HepG2 (cell line): ENCODE measurements at regions not wholly inside any gene's neighbourhood (a gene's known extent, or its start where the extent isn't known, plus 50 kb on each side); places are given as distances from the start of the nearest gene placed in this dataset.

ENCODE experiments used
- ATAC-seq: fragments of 200-7000 bp; cut with Tn5 transposase; 3 replicates; pipeline ENCODE4 v1.9.1; 2020; ENCODE audit warnings: mild to moderate bottlenecking, moderate library complexity
- BruUV-seq: library from RNA; stranded (reverse); fragments of 400-500 nt; replicated peaks from 2 replicates; lab custom pipeline; 2021; lab: Mats Ljungman, UMichigan
- CTCF ChIA-PET: fragments of 300-600 bp; formaldehyde crosslinking; extraction: SDS; loops from one replicate; lab custom pipeline; 2021; ENCODE audit warnings: low total read pairs, inconsistent platforms, low intra/inter-chr PET ratio; lab: Yijun Ruan, JAX
- POLR2A ChIA-PET: fragments of 350-600 bp; sonication (Branson Sonifier 250); formaldehyde crosslinking; loops from one replicate; lab custom pipeline; 2020; ENCODE audit warnings: antibody characterized with exemption, inconsistent platforms; lab: Yijun Ruan, JAX
- DNase-seq: peaks from one replicate; pipeline ENCODE4 v3.0.0-alpha.2; 2015; ENCODE audit warnings: low spot score
- FAIRE-seq: peaks from 3 replicates; lab custom pipeline; 2011; peaks lifted over from hg19 to GRCh38; lab: Jason Lieb, UNC
- H2AFZ ChIP-seq: one replicate; pipeline ENCODE4 v1.6.1; 2011; ENCODE audit warnings: low read length, inconsistent platforms
- H3K27ac ChIP-seq: fragments of 300-600 bp; 3 replicates; pipeline ENCODE4 v1.8.0; 2011; ENCODE audit warnings: mixed run types, mild to moderate bottlenecking, mixed read lengths, low read length, inconsistent platforms; ENCODE audit not compliant: insufficient read depth; ENCODE audit errors: extremely low read length
- H3K27me3 ChIP-seq, 2 experiments: fragments of 200-600 bp in 1 of 2; 2 replicates in 1 of 2; 3 replicates in 1 of 2; pipeline versions ENCODE4 v1.6.0 to v1.8.0; 2011; ENCODE audit warnings: low read length in 2 of 2, mild to moderate bottlenecking in 2 of 2, moderate library complexity in 2 of 2, inconsistent platforms in 1 of 2; ENCODE audit not compliant: insufficient read depth in 2 of 2, control insufficient read depth in 1 of 2
- H3K36me3 ChIP-seq, 2 experiments: fragments of 200-600 bp in 1 of 2; replicated peaks in 1 of 2; 2 replicates in 1 of 2; 3 replicates in 1 of 2; pipeline versions ENCODE4 v1.5.1 to v1.8.0; 2011; ENCODE audit warnings: low read length in 2 of 2, inconsistent platforms in 1 of 2; ENCODE audit not compliant: insufficient read depth in 2 of 2, control insufficient read depth in 1 of 2
- H3K4me1 ChIP-seq: 2 replicates; pipeline ENCODE4 v1.5.1; 2012; ENCODE audit warnings: low read length, inconsistent platforms; ENCODE audit not compliant: insufficient read depth
- H3K4me2 ChIP-seq: 2 replicates; pipeline ENCODE4 v1.6.0; 2011; ENCODE audit warnings: low read depth, low read length, inconsistent platforms
- H3K4me3 ChIP-seq, 3 experiments: fragments of 200-600 bp in 1 of 3; sonication (generic), shearing (Covaris generic) in 1 of 3; replicated peaks in 1 of 3; 2 replicates each; pipeline ENCODE4 v1.5.1; 2011 to 2016; ENCODE audit warnings: low read length in 3 of 3, inconsistent platforms in 2 of 3, low read depth in 2 of 3, mild to moderate bottlenecking in 2 of 3, control low read depth in 1 of 3, mixed read lengths in 1 of 3; ENCODE audit not compliant: insufficient read depth in 1 of 3
- H3K79me2 ChIP-seq: one replicate; pipeline ENCODE4 v1.6.1; 2011; ENCODE audit warnings: low read length, inconsistent platforms; ENCODE audit not compliant: insufficient read depth
- H3K9ac ChIP-seq: 2 replicates; pipeline ENCODE4 v1.6.0; 2011; ENCODE audit warnings: mild to moderate bottlenecking, low read depth, low read length, inconsistent platforms; ENCODE audit not compliant: insufficient read depth
- H3K9me3 ChIP-seq: 2 replicates; pipeline ENCODE4 v1.5.1; 2012; ENCODE audit warnings: mild to moderate bottlenecking, low read length
- H4K20me1 ChIP-seq: 2 replicates; pipeline ENCODE4 v1.6.0; 2011; ENCODE audit warnings: inconsistent platforms, mild to moderate bottlenecking, low read length, moderate library complexity; ENCODE audit not compliant: insufficient read depth
- ATRX ChIP-seq: sonication (generic); formaldehyde crosslinking; IDR thresholded peaks from 2 replicates; pipeline ENCODE4 v1.4.0; 2020; ENCODE audit warnings: missing genetic modification reagents, borderline replicate concordance
- CENPX ChIP-seq: sonication (generic); formaldehyde crosslinking; IDR thresholded peaks from 2 replicates; pipeline ENCODE4 v1.9.0; 2021; ENCODE audit warnings: mild to moderate bottlenecking, missing genetic modification reagents, moderate library complexity
- E2F5 ChIP-seq: sonication (generic); formaldehyde crosslinking; conservative IDR thresholded peaks from 2 replicates; pipeline ENCODE4 v1.4.0; 2020; ENCODE audit warnings: missing genetic modification reagents
- GLI4 ChIP-seq: sonication (generic); formaldehyde crosslinking; IDR thresholded peaks from 2 replicates; pipeline ENCODE4 v1.5.1; 2020; ENCODE audit warnings: missing genetic modification reagents, mild to moderate bottlenecking, moderate library complexity, borderline replicate concordance
- ISL2 ChIP-seq: sonication (generic); formaldehyde crosslinking; IDR thresholded peaks from 2 replicates; pipeline ENCODE4 v1.5.0; 2020; ENCODE audit warnings: missing genetic modification reagents
- LRRFIP1 ChIP-seq: sonication (generic); formaldehyde crosslinking; conservative IDR thresholded peaks from 2 replicates; pipeline ENCODE4 v1.4.0; 2020; ENCODE audit warnings: missing genetic modification reagents
- MLX ChIP-seq: IDR thresholded peaks from 2 replicates; pipeline ENCODE4 v1.6.1; 2016
- SMAD9 ChIP-seq: sonication (generic); formaldehyde crosslinking; IDR thresholded peaks from 2 replicates; pipeline ENCODE4 v1.5.1; 2020; ENCODE audit warnings: mild to moderate bottlenecking, missing genetic modification reagents
- SRSF9 ChIP-seq: fragments of 200-400 bp; formaldehyde crosslinking; IDR thresholded peaks from 2 replicates; pipeline ENCODE4 v1.6.1; 2018; ENCODE audit warnings: borderline replicate concordance, mild to moderate bottlenecking, low read depth, low read length; ENCODE audit not compliant: insufficient read depth, poor library complexity, severe bottlenecking
- ZBTB34 ChIP-seq: sonication (generic); formaldehyde crosslinking; IDR thresholded peaks from 2 replicates; pipeline ENCODE4 v1.8.0; 2022; ENCODE audit warnings: mild to moderate bottlenecking, missing genetic modification reagents
- ZNF777 ChIP-seq: sonication (generic); formaldehyde crosslinking; IDR thresholded peaks from 2 replicates; pipeline ENCODE4 v1.4.0; 2020; ENCODE audit warnings: missing genetic modification reagents
- WGBS: methylation state at CpG from one replicate; pipeline ENCODE4 v1.1.6; 2017; ENCODE audit warnings: low lambda C conversion rate; 5-methylcytosine and 5-hydroxymethylcytosine counted together
- in situ Hi-C: cut with HindIII; loops from 2 replicates; pipeline ENCODE4 v1.10.0; 2017; ENCODE audit warnings: low pct_unique_long_range_greater_than_20kb; ENCODE audit not compliant: extremely low pct_ligation_motif_present
- intact Hi-C: fragments of 100-400 bp; cut with micrococcal nuclease; formaldehyde crosslinking; loops from one replicate; pipeline ENCODE4 v1.10.0; 2022; ENCODE audit not compliant: unreplicated experiment

- TF ChIP-seq CENPX (CRISPR knock-in tag): no peak
- TF ChIP-seq GLI4 (CRISPR knock-in tag): no peak
- no peak for TF ChIP-seq ISL2 (CRISPR knock-in tag)
- no peak for TF ChIP-seq ATRX (CRISPR knock-in tag)
Observed at GRCh38 chr3:154850921-154851320, 229.2 kb upstream of the MME start (continued).

- Histone ChIP-seq H3K4me1 (no peaks in the 10 kb centered on the region), H3K4me3 (no peak overlapping the region), H3K36me3 (no peaks in the 10 kb centered on the region), H4K20me1 (no peaks in the 10 kb centered on the region)
- no peak for TF ChIP-seq SRSF9
- no peak for TF ChIP-seq MLX
- no peak for TF ChIP-seq SMAD9
- TF ChIP-seq ZNF777 (CRISPR knock-in tag): no peak
- no peak for TF ChIP-seq E2F5 (CRISPR knock-in tag)
- TF ChIP-seq ZBTB34 (CRISPR knock-in tag): no peak
- no peak for TF ChIP-seq LRRFIP1 (CRISPR knock-in tag)
- TF ChIP-seq, all 625 proteins: peak for 0
- 6% methylated on average over 2 of the region's 2 CpGs for WGBS
- no peak for DNase-seq
- POLR2A ChIA-PET: no interaction called here
- no TSS peak for BruUV-seq
- intact Hi-C loops (no loop called here), in situ Hi-C loops (no loop called here)
- no peak for FAIRE-seq
- Histone ChIP-seq H3K4me2 (no peak overlapping the region), H3K9ac (no peak overlapping the region), H3K27ac (no peak overlapping the region), H3K79me2 (no peaks in the 10 kb centered on the region), H3K27me3 (no peaks in the 10 kb centered on the region), H2AFZ (no peak overlapping the region), H3K9me3 (no peaks in the 10 kb centered on the region)
- CTCF ChIA-PET: no interaction called here
- no peak for ATAC-seq
Observed at GRCh38 chr3:154849408-154849807, 230.7 kb upstream of the MME start.
